Esophagus muscularis mucosa (tissue), 4 donors: ENCODE measurements at regions not wholly inside any gene's neighbourhood (a gene's known extent, or its start where the extent isn't known, plus 50 kb on each side); places are given as distances from the start of the nearest gene placed in this dataset.

Source experiments
- CTCF ChIP-seq, 3 experiments: fragments of 200-600 bp in 2 of 3; fragments of 450-650 bp in 1 of 3; sonication (generic) in 2 of 3; IDR thresholded peaks; one replicate each; pipeline ENCODE4 v1.5.1; 2017 to 2019; ENCODE audit warnings: antibody characterized with exemption in 3 of 3, mild to moderate bottlenecking in 2 of 3, moderate library complexity in 1 of 3
- EP300 ChIP-seq: sonication (generic); formaldehyde crosslinking; IDR thresholded peaks from one replicate; pipeline ENCODE4 v1.6.1; 2017; ENCODE audit warnings: antibody characterized with exemption
- POLR2AphosphoS5 ChIP-seq, 2 donors: sonication (generic); formaldehyde crosslinking; IDR thresholded peaks; one replicate each; pipeline ENCODE4 v1.6.1; 2017; ENCODE audit warnings: antibody characterized with exemption in 2 of 2

GRCh38 chr22:48832592-48832991 is 995.1 kb downstream of the BRD1 start:
- TF ChIP-seq CTCF (IDR thresholded peaks at IDR 0.05) (no peak), EP300 (no peak), POLR2AphosphoS5 (IDR thresholded peaks at IDR 0.05) (no peak)
